ENCODE measurements at regions not wholly inside any gene's neighbourhood (a gene's known extent, or its start where the extent isn't known, plus 50 kb on each side); places are given as distances from the start of the nearest gene placed in this dataset.

GRCh38 chr1:37130221-37130948 is 96.1 kb upstream of the GRIK3 start:
- DNase-seq, result no peak

DNA sequence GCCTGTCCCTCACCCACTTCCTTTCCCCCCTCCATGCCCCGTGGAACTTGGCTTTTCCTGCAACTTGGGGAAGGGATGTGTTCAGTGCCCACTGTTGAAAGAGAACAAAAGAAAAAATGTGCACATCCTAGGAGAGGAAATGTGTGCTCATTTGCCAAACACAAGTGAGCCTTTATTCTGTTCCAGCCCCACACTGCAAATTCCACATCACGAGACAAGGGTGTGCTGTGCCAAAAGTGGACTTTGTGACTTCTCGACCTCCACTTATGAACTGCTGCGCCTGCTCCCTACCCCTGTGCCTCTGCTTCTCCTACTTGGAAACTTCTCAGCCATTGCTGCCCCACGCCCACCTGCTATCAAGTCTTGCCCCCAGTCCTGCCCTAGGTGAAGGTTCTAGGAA is 97.0 kb upstream of the GRIK3 start:
- no peak for DNase-seq

GRCh38 chr1:37133276-37134145 is 99.2 kb upstream of the GRIK3 start:
- no peak for DNase-seq

DNA sequence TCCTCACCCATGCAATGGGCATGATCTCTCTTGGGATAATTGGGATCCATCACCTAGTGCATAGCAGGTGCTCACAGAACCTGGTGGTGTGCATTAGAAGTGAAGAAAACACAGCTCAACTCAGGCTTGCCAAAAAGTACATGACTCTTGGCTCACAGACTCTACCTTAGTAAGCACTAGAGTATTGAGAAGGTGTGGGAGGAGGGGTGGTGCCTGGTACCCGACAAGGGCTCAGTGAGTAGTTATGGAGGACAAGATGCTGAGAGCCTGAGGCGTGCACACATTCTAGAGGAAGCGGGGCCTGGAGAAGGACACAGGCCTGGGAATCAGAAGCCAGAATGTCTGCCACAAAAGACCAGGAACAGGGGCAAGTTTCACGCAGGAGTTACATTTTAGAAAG is 100.3 kb upstream of the GRIK3 start:
- DNase-seq, result no peak

DNA sequence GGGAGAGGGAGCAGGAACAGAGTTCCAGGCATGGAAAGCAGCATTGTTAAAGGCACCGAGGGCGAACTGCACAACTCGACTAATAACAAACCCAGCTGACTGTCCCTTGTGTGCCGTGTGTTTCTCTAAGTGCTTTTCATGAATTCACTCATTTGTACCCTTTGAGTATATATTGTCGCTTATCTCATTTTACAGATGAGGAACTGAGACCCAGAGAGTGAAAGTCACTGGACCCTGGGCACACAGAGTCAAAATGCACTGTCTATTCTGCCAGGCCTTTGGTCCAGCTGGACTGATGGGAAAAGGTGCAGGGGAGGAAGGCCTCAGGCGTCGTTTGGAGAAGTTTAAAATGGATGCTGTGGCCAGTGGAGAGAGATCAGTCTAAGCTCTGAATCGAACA is 100.7 kb upstream of the GRIK3 start:
- DNase-seq, result no peak

DNA sequence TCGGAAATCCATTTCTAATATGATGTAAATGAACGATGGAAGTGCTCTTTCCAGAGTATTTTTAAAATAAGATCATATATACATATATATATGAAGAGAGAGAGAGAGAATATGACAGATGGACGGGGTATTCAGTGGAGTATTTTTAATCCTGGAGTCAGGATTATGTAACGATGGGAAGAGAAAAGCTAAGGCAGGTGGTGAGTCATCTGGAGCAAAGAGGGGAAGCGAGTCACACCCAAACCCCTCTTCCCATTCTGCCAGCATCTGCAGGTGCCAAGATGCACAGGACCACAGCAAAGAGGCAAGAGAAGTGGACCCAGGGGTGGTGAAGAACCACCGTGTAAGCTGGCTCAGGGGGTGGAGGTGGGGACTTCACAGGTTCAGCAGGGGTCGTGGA is 102.7 kb upstream of the GRIK3 start:
- no peak for DNase-seq

GRCh38 chr1:37137601-37138000 is 103.3 kb upstream of the GRIK3 start:
- DNase-seq, result no peak

- no peak for DNase-seq
Observed at GRCh38 chr1:37143800-37144199, 109.5 kb upstream of the GRIK3 start.

DNA sequence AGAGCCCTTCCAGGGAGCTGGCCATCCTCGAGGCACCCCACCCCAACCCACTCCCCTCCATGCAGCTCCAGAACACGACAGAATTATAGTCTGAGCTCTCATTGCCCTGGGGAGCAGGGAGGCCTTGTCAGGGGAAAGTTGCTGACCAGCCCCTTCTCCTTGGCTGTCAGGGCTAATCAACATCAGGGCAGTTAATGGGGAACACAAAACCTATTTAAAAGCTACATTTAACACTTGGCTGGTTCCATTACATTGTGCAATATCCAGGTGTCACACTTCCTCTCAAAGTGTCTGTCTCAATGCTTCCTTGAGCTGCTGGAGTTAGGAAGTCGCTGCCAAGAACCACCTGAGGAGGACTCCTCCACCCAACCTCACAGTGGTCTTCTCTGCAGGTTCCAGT is 111.8 kb upstream of the GRIK3 start:
- no peak for DNase-seq

GRCh38 chr1:37147392-37147831 is 113.1 kb upstream of the GRIK3 start:
- DNase-seq, result no peak

DNA sequence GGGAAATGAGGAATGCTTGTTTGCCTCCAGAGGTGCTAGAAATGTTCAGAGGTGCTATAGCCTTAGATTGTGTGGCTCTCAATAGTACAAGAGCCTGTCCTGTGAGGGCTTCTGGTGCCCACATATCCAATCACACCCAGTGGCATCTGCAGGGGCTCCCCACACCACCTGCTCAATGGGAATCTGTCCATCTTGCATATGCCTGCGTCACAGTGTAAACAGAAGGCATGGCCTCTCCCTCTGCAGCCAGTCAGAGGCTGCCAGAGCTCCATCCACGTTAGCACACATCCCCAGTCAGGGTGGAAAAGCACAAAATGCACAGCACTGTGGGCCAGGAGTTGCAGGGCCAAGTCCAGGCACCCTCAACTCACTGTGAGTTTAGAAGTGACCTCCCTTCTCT is 113.6 kb upstream of the GRIK3 start:
- DNase-seq, result no peak

GRCh38 chr1:37148663-37149062 is 114.3 kb upstream of the GRIK3 start:
- no peak for DNase-seq

DNA sequence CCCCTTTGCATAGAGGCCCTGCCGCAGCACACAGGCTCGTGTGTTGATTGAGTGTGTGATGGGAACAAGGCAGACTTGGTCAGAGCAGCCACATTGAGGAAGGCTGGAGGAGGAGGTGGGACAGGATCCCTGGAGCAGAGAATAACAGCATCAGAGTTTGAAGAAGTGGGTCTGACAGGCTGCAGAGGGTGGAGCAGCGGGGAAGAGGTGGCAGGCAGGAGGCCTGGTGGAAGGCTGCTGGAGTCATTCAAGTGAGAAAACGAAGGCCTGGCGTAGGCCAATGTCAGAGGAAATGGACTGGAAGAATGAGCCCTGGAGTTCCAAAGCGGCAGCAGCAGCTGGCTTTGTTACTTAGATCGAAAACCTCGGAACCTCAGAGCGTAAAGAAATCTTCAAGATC is 115.0 kb upstream of the GRIK3 start:
- DNase-seq, result no peak

GRCh38 chr1:37150986-37151385 is 116.7 kb upstream of the GRIK3 start:
- DNase-seq, result no peak

DNA sequence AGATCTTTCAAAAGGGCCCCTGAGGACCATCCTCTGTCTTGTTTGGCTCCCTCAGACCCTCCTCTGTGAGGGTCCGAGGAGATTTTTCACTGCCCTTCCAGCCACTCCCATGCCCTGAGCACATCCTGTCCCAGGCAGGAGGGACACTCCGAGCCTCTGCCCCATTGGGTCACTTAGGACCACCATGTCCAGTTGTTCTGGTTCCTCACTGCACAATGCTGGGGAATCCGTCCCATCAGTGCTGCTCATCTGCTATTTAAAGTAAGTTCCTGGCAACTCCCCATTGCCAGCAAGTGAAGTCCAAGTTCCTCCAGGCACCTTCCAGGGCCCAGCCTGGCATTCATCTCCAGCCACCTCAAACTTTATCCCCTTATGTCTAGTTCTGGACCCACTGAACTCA is 117.5 kb upstream of the GRIK3 start:
- no peak for DNase-seq

- no peak for DNase-seq
Observed at GRCh38 chr1:37152491-37152890, 118.2 kb upstream of the GRIK3 start.

DNA sequence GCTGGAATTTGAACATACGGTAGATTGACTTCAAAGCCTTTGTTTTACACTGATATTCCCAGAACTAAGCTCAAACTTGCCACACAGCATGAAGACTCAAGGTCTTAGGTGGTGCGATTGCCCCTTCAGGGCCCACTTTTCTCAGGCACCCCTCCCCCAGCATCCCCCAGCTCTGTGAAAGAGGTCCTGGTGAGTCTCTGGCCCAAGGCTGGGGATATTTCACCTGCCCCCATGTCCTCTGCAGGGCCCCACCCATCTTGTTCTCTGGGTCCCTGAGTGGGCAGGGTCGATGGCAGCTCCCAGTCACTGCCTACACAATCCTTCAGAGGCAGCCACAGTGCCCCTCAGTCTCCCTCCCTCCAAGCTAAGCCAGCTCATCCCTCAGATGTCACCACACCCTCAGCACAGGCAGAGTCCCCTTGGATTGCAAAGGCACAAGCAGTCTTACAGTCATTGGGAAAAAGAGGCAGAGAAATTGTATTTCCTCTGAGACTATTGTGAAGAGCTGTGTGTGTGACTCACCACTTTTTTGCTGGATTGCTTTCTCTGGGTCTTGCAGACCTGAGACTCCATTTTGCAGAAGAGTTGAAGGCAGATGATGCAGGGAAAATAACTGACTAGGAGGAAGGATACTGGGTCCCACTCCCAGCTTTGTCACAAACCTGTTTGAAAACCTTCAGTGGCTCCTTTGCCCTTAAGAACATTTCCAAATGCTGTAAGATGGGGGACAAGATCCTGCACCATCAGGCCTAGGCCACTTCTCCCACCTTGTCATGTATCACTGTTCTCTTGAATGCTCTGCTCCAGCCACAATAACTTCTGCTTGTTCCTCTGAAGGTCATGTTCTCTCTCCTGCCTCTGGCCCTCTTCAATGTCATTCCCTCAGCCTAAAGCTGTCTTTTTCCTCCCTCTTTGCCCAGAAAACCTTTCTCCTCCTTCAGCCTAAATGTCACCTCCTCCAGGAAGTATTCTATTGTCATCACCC is 119.1 kb upstream of the GRIK3 start:
- no peak for DNase-seq

DNA sequence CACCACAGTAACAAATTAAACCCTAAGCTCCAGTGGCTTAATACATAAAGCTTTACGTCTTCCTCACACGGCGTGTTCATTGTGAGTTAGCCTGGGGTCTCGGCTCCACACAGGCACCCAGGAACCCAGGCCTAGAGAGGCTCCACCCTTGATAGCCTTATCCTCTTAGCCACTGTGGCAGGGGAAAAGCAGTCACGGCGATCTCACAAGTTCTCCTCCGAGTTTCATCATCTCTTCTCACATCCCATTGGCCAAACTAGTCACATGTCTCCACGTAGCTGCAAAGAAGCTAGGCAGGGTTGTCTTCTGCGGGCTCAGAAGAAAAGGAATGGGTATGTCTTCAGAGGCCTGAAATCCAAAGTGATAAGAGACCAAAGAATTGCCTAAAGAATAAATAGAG is 122.3 kb upstream of the GRIK3 start:
- no peak for DNase-seq

GRCh38 chr1:37157634-37158033 is 123.3 kb upstream of the GRIK3 start:
- no peak for DNase-seq

- no peak for DNase-seq
Observed at GRCh38 chr1:37158113-37158749, 123.9 kb upstream of the GRIK3 start.

GRCh38 chr1:37159102-37159501 is 124.8 kb upstream of the GRIK3 start:
- no peak for DNase-seq

DNA sequence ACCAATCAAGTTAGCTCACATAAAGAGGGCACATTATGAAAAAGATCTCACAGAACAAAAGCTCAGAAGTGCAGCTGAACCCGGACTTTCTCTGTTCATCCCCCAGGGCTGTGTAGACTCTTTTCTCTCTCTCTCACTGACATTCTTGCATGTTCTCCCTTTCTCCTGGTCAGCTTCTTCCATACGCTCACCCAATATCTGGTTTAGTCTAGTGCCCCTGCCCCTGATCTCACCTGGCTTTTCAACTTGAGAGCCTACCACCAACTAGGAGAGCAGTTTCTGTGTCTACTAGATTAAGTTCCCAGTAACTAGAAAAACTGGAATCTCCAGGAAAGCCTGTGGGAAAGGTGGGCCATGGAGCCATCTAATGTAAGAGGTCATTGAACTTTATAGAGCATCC is 126.9 kb upstream of the GRIK3 start:
- DNase-seq, result no peak

DNA sequence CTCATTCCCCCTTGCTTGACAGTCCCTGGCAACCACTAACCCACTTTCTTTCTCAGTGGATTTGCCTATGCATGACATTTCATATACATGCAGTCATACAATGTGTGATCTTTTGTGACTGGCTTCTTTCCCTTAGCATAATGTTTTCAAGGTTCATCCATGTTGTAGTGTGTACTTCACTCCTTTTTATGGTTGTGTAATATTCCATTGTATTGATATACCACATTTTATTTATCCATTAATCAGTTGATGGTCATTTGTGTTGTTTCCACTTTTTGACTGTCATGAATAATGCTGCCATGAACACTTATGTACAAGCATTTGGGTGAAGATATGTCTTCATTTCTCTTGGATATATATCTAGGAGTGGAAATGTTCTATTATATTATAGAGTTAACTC is 127.7 kb upstream of the GRIK3 start:
- DNase-seq, result no peak
